Left renal cortex interstitium (tissue), 4 donors: ENCODE measurements at regions not wholly inside any gene's neighbourhood (a gene's known extent, or its start where the extent isn't known, plus 50 kb on each side); places are given as distances from the start of the nearest gene placed in this dataset.

Experiments
- DNase-seq, 4 donors: peaks; one replicate each; pipeline ENCODE4 v3.0.0-alpha.2; 2013; ENCODE audit warnings: low read depth in 4 of 4, low spot score in 2 of 4, missing footprints in 1 of 4

DNA sequence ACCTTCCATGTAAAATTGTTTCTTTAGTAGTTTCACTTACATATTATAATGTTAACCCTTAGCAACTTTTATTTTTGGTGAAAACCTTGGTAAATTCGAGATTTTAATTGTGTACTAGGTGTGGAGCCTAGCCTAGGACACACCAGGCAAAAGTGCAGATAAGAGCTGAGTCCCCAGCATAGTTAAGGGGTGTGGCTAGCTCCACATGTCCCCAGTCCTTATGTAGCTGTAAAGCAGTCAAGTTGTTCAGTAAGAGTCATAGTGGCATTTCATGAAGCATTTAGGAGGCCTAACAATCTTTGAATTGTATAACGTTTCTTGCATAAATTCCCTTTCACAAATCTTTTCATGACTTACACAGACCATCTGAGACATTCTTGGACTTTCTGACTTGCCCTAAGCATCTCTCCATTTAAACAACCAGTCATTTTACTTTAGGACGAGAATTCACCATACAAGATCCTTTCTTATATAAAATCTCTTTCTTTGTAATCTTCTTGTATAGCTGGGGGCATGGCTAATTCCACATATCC, 53.8 kb upstream of the INHBA start:
- DNase-seq, result no peak

DNA sequence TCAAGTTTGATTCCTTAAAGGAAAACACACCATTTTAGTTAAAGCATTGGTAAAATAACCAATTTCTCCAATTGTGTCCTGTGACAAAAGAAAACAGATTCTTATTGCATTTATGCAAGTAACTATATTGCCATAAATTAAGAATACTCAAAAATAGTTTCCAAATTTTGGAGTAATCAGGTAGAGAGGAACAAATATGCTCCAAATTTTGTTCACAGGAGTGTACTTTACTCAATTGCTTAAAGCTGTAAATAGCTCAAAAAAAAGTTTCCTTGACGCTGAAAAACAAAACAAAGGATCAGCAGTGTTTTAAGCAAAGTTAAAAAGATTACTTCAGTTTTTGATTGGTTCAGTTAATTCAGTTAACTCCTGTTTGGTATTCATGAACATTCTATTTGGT, 52.2 kb upstream of the INHBA start:
- no peak for DNase-seq

DNA sequence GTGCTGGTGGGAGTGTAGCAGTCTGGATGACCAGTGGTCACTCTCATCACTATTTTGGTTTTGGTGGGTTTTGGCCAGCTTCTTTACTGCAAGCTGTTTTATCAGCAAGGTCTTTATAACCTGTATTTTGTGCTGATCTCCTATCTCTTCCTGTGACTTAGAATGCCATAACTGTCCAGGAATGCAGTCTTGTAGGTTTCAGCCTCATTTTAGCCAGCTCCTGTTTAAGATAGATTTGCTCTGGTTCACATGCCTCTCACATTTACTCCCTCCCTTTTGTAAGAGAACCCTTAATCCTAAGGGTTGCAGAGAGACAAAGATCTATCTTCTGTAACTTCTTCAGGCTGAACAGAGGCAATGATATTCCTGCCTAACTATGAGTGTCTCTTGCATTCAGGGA, 51.2 kb upstream of the INHBA start:
- DNase-seq, result no peak
